Urinary bladder (tissue), 3 donors: ENCODE measurements at regions not wholly inside any gene's neighbourhood (a gene's known extent, or its start where the extent isn't known, plus 50 kb on each side); places are given as distances from the start of the nearest gene placed in this dataset.
"Not testable (repeated sequence)": the region's sequence is repeated elsewhere in the genome, so short reads cannot be mapped to it uniquely, and the experiment has no call there.

Source experiments
- DNase-seq: peaks from one replicate; pipeline ENCODE4 v3.0.0-alpha.2; 2015; ENCODE audit errors: extremely low spot score
- H3K27ac ChIP-seq: one replicate; pipeline ENCODE4 v1.5.1; 2013; ENCODE audit warnings: low read depth, mild to moderate bottlenecking, moderate library complexity
- H3K36me3 ChIP-seq: one replicate; pipeline ENCODE4 v1.6.1; 2013; ENCODE audit warnings: mild to moderate bottlenecking, moderate library complexity; ENCODE audit not compliant: insufficient read depth
- H3K4me1 ChIP-seq: one replicate; pipeline ENCODE4 v1.6.1; 2013; ENCODE audit warnings: mild to moderate bottlenecking, moderate library complexity; ENCODE audit not compliant: insufficient read depth
- H3K4me3 ChIP-seq: one replicate; pipeline ENCODE4 v1.5.1; 2013; ENCODE audit warnings: low read depth, low read length
- WGBS: extraction: QIAGEN DNeasy Blood & Tissue Kit; methylation state at CpG from one replicate; pipeline ENCODE4 v1.1.7; 2013; 5-methylcytosine and 5-hydroxymethylcytosine counted together
- donor health status: healthy with polysubstance abuse.
- donor health status: healthy.

GRCh38 chr5:145633474-145633873, 201.7 kb downstream of the PRELID2 start:
- no peak for DNase-seq
- H3K4me1 ChIP-seq = no peaks in the 10 kb centered on the region
- no peak overlapping the region for H3K27ac ChIP-seq
- H3K36me3 ChIP-seq = no peaks in the 10 kb centered on the region
- no peak overlapping the region for H3K4me3 ChIP-seq
- 96% methylated on average over 3 of the region's 3 CpGs for WGBS

DNA sequence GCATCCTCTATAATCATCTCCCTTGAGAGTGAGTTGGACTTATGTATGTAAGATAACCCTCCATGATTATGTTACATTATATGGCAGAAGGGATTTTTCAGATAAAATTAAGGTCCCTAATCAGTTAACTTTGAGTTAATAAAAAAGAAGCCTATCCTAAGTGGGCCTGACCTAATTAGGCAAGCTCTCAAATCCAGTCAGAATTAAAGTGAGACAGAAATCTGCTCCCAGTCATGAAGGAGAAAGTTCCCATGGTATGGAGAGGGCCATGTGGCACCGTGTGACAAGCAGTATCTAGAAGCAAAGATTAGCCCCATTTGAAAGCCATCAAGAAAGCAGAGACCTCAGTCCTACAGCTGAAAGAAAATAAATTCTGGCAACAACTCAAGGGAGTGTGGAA, 202.4 kb downstream of the PRELID2 start:
- Histone ChIP-seq H3K4me1 (no peaks in the 10 kb centered on the region), H3K27ac (no peak overlapping the region), H3K4me3 (no peak overlapping the region), H3K36me3 (no peaks in the 10 kb centered on the region)
- DNase-seq = no peak
- 73% methylated on average over 1 of the region's 1 CpG for WGBS

GRCh38 chr5:145629047-145629446, 206.1 kb downstream of the PRELID2 start:
- H3K27ac ChIP-seq = no peak overlapping the region
- no peak for DNase-seq
- no peaks in the 10 kb centered on the region for H3K36me3 ChIP-seq
- no peak overlapping the region for H3K4me3 ChIP-seq
- 59% methylated on average over 3 of the region's 3 CpGs for WGBS
- no peaks in the 10 kb centered on the region for H3K4me1 ChIP-seq

- no peak for DNase-seq
- no peaks in the 10 kb centered on the region for H3K36me3 ChIP-seq
- 76% methylated on average over 4 of the region's 4 CpGs for WGBS
- no peak overlapping the region for H3K27ac ChIP-seq
- no peaks in the 10 kb centered on the region for H3K4me1 ChIP-seq
- no peak overlapping the region for H3K4me3 ChIP-seq
Observed at GRCh38 chr5:145628525-145628924, 206.6 kb downstream of the PRELID2 start.

DNA sequence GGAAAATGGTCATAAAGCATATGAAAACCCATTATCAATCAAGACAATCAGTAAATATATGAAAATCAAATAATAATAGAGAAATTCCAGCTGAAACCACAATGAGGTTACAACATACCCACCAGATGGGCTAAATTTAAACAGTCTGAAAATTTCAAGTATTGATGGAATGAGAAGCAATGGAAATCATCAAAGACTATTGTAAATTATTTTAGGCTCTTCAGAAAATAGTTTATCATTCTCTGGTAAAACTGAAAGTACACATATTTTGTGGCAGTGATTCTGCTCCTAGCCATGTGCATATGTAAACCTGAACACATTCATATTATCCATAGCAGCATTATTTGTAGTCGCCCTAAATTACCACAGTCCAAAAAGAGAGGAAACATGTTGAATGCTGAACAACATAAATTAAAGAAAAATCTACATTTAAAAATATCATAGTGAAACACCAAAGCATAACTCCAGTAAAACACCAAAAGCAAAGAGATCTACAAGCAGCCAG, 215.3 kb downstream of the PRELID2 start:
- H3K36me3 ChIP-seq = no peaks in the 10 kb centered on the region
- no peaks in the 10 kb centered on the region for H3K4me1 ChIP-seq
- 90% methylated on average over 1 of the region's 1 CpG for WGBS
- no peak overlapping the region for H3K4me3 ChIP-seq
- DNase-seq = no peak
- H3K27ac ChIP-seq = no peak overlapping the region

DNA sequence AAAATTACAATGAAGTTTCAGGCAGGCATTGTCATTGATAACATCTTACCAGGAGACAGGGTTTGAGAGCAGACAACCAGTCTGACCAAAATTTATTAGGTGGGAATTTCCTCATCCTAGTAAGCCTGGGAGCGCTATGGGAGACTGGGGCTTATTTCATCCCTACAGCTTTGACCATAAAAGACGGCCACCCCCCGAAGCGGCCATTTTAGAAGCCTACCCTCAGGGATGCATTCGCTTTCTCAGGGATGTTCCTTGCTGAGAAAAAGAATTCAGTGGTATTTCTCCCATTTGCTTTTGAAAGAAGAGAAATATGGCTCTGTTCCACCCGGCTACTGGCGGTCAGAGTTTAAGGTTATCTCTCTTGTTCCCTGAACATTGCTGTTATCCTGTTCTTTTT, 218.4 kb downstream of the PRELID2 start:
- not testable (repeated sequence) for H3K4me1 ChIP-seq, H3K27ac ChIP-seq

GRCh38 chr5:145598983-145599382, 236.2 kb downstream of the PRELID2 start:
- WGBS = 79% methylated on average over 2 of the region's 2 CpGs
- no peaks in the 10 kb centered on the region for H3K36me3 ChIP-seq
- no peak overlapping the region for H3K4me3 ChIP-seq
- H3K4me1 ChIP-seq = no peaks in the 10 kb centered on the region
- no peak overlapping the region for H3K27ac ChIP-seq
- DNase-seq = no peak

More for the DNA sequence above, 218.4 kb downstream of the PRELID2 start:
- not testable (repeated sequence) for H3K4me3 ChIP-seq, DNase-seq, H3K36me3 ChIP-seq
- 93% methylated on average over 7 of the region's 7 CpGs for WGBS

GRCh38 chr5:145598184-145598583, 237.0 kb downstream of the PRELID2 start:
- no peaks in the 10 kb centered on the region for H3K36me3 ChIP-seq
- no peak for DNase-seq
- WGBS = 86% methylated on average over 5 of the region's 5 CpGs
- H3K27ac ChIP-seq = no peak overlapping the region
- no peaks in the 10 kb centered on the region for H3K4me1 ChIP-seq
- H3K4me3 ChIP-seq = no peak overlapping the region

GRCh38 chr5:145591578-145591977, 243.6 kb downstream of the PRELID2 start:
- H3K27ac ChIP-seq = no peak overlapping the region
- WGBS = 93% methylated on average over 1 of the region's 1 CpG
- DNase-seq = no peak
- H3K36me3 ChIP-seq = no peaks in the 10 kb centered on the region
- H3K4me3 ChIP-seq = no peak overlapping the region
- no peaks in the 10 kb centered on the region for H3K4me1 ChIP-seq

GRCh38 chr5:145589063-145589462, 246.1 kb downstream of the PRELID2 start:
- Histone ChIP-seq H3K4me3 (no peak overlapping the region), H3K4me1 (no peaks in the 10 kb centered on the region)

GRCh38 chr5:145588558-145588957, 246.6 kb downstream of the PRELID2 start:
- no peak for DNase-seq
- Histone ChIP-seq H3K27ac (no peak overlapping the region), H3K4me1 (no peaks in the 10 kb centered on the region), H3K4me3 (no peak overlapping the region), H3K36me3 (no peaks in the 10 kb centered on the region)
- WGBS = 55% methylated on average over 2 of the region's 2 CpGs

More at GRCh38 chr5:145589063-145589462, 246.1 kb downstream of the PRELID2 start:
- DNase-seq = no peak
- Histone ChIP-seq H3K36me3 (no peaks in the 10 kb centered on the region), H3K27ac (no peak overlapping the region)
- 76% methylated on average over 2 of the region's 2 CpGs for WGBS

DNA sequence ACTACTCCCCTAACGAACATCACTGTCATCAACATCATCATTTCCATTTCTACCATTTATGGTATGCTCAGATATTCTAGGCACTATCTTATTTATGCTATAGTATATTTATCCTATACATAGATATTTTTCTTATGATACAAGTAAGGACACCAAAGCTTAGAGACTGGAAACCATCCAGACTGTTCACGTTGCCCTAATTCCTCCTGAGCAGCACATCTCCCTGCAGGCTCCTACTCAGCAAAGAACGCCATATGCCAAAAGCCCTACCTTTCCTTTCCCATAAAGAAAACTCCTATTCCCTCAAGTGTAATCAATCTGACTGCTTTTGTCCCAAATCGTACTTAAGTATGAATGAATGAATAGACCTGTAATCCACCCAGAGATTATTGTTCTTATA, 247.0 kb downstream of the PRELID2 start:
- Histone ChIP-seq H3K4me3 (no peak overlapping the region), H3K4me1 (no peaks in the 10 kb centered on the region), H3K27ac (no peak overlapping the region), H3K36me3 (no peaks in the 10 kb centered on the region)
- 59% methylated on average over 4 of the region's 4 CpGs for WGBS
- DNase-seq = no peak

- DNase-seq = no peak
- Histone ChIP-seq H3K36me3 (no peaks in the 10 kb centered on the region), H3K4me1 (no peaks in the 10 kb centered on the region), H3K27ac (no peak overlapping the region), H3K4me3 (no peak overlapping the region)
- whole genome bisulfite sequencing = 24% methylated on average over 1 of the region's 1 CpG
Observed at GRCh38 chr5:145587710-145588109, 247.4 kb downstream of the PRELID2 start.

DNA sequence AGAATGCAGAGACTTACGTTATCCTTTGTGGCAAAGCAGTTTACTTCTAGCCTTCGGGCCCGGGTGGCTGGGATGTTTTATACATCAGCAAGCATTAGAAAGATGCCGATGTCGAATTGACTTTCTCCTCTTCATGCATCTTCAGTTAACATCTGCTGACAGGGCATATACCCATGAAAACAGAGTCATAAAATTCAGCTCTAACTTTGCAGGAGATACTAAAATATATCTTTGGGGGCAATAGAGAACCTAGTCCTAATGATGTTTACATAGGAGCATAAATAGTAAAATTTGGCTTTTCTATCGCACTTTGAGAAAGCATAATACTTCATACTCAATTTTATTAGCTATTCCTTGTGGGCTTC, 247.9 kb downstream of the PRELID2 start:
- H3K36me3 ChIP-seq = no peaks in the 10 kb centered on the region
- no peak overlapping the region for H3K4me3 ChIP-seq
- no peaks in the 10 kb centered on the region for H3K4me1 ChIP-seq
- H3K27ac ChIP-seq = no peak overlapping the region
- 80% methylated on average over 6 of the region's 6 CpGs for WGBS
- no peak for DNase-seq

DNA sequence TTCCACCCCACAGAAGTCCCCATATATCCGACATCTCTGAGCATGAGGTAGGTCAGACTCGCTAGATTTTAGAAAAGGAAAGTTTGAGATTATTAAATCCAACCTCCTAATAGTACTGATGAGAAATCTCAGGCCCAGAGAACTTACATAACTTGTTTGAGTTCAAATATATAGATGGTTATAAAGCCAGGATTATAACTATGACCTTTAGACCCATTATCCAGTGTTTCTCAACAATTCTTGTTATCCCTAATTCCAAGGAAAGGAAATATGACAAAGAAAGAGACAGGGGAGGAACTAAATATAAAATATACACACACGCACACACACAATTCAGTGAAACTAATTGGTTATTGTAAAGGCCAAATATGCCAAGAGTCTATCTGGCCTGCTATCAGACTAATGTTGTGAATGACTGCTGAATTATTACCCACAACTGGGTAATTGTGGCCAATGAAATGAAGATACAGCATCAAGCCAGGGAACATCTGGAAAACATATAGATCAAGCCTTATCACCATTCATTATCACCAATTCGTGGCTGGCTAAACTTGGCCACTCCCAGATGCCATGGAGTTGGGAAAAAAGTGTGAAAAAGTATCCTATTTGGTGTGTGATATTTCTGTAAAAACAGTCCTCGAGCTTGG, 248.4 kb downstream of the PRELID2 start:
- Histone ChIP-seq H3K36me3 (no peaks in the 10 kb centered on the region), H3K4me1 (no peaks in the 10 kb centered on the region), H3K27ac (no peak overlapping the region), H3K4me3 (no peak overlapping the region)
- WGBS = 67% methylated on average over 5 of the region's 5 CpGs
- no peak for DNase-seq
